Activated naive CD8-positive, alpha-beta T cell treated with anti-CD3 and anti-CD28 coated beads, Interleukin-2, amount 50 U/mL, for 24 hours (primary cell): ENCODE measurements at regions not wholly inside any gene's neighbourhood (a gene's known extent, or its start where the extent isn't known, plus 50 kb on each side); places are given as distances from the start of the nearest gene placed in this dataset.

Experiments used
- ATAC-seq: fragments of 150-1000 bp; cut with Tn5 transposase; one replicate; pipeline ENCODE4 v1.10.0; 2021
- DNase-seq: peaks from one replicate; pipeline ENCODE4 v3.0.0; 2021
- H3K27ac Mint-ChIP-seq: one replicate; pipeline ENCODE4 v1.8.0; 2021; ENCODE audit warnings: mild to moderate bottlenecking, mixed read lengths
- H3K27me3 Mint-ChIP-seq: one replicate; pipeline ENCODE4 v1.8.0; 2021; ENCODE audit warnings: mixed read lengths
- H3K36me3 Mint-ChIP-seq: one replicate; pipeline ENCODE4 v1.8.0; 2021; ENCODE audit warnings: low read depth, mixed read lengths
- H3K4me1 Mint-ChIP-seq: one replicate; pipeline ENCODE4 v1.8.0; 2021; ENCODE audit warnings: mixed read lengths
- H3K4me3 Mint-ChIP-seq: one replicate; pipeline ENCODE4 v1.8.0; 2021; ENCODE audit warnings: mild to moderate bottlenecking, moderate library complexity, mixed read lengths
- H3K9me3 Mint-ChIP-seq: one replicate; pipeline ENCODE4 v1.8.0; 2021; ENCODE audit warnings: mixed read lengths

GRCh38 chr17:420479-421175 is 68.0 kb upstream of the RPH3AL start:
- ATAC-seq (no peak), DNase-seq (no peak)
- Mint-ChIP-seq H3K4me1 (peaks cover 51% of the 10 kb centered on the region), H3K27ac (no peak overlapping the region), H3K36me3 (no peaks in the 10 kb centered on the region), H3K27me3 (peaks cover 3% of the 10 kb centered on the region), H3K9me3 (no peaks in the 10 kb centered on the region), H3K4me3 (no peak overlapping the region)

- H3K4me1 Mint-ChIP-seq = peaks cover 60% of the 10 kb centered on the region
- H3K27me3 Mint-ChIP-seq = peaks cover 3% of the 10 kb centered on the region
- no peaks in the 10 kb centered on the region for H3K9me3 Mint-ChIP-seq
- peak; percentile 11 for ATAC-seq
- H3K27ac Mint-ChIP-seq = peak overlapping the region; percentile 70
- peaks cover under 1% of the 10 kb centered on the region for H3K36me3 Mint-ChIP-seq
- no peak overlapping the region for H3K4me3 Mint-ChIP-seq
- DNase-seq = peak; percentile 28
Observed at GRCh38 chr17:419073-419735, 66.6 kb upstream of the RPH3AL start.

- Mint-ChIP-seq H3K4me3 (peak overlapping the region; percentile 36), H3K4me1 (peaks cover 64% of the 10 kb centered on the region), H3K27me3 (peaks cover 3% of the 10 kb centered on the region), H3K27ac (peak overlapping the region; percentile 73), H3K36me3 (peaks cover 4% of the 10 kb centered on the region), H3K9me3 (no peaks in the 10 kb centered on the region)
- peak; percentile 40 for DNase-seq
- peak; percentile 76 for ATAC-seq
Observed at GRCh38 chr17:418421-418751, 65.8 kb upstream of the RPH3AL start.

GRCh38 chr17:417691-418420 is 65.2 kb upstream of the RPH3AL start:
- H3K9me3 Mint-ChIP-seq = no peaks in the 10 kb centered on the region
- peaks cover 3% of the 10 kb centered on the region for H3K27me3 Mint-ChIP-seq
- peaks cover 67% of the 10 kb centered on the region for H3K4me1 Mint-ChIP-seq
- H3K4me3 Mint-ChIP-seq = peak overlapping the region; percentile 36
- no peak for DNase-seq
- peaks cover 7% of the 10 kb centered on the region for H3K36me3 Mint-ChIP-seq
- peak overlapping the region; percentile 73 for H3K27ac Mint-ChIP-seq
- ATAC-seq = no peak

- Mint-ChIP-seq H3K36me3 (peaks cover 7% of the 10 kb centered on the region), H3K4me1 (peaks cover 81% of the 10 kb centered on the region), H3K4me3 (peak overlapping the region; percentile 75), H3K27me3 (peaks cover 3% of the 10 kb centered on the region), H3K27ac (peak overlapping the region; percentile 92), H3K9me3 (no peaks in the 10 kb centered on the region)
- peak; percentile 62 for ATAC-seq
- DNase-seq = peak; percentile 36
Observed at GRCh38 chr17:416293-417206, 63.9 kb upstream of the RPH3AL start.

GRCh38 chr17:413706-414380 is 61.2 kb upstream of the RPH3AL start:
- Mint-ChIP-seq H3K27ac (peak overlapping the region; percentile 71), H3K9me3 (peaks cover 4% of the 10 kb centered on the region), H3K4me3 (peak overlapping the region; percentile 60), H3K36me3 (peaks cover 14% of the 10 kb centered on the region), H3K27me3 (peaks cover 9% of the 10 kb centered on the region), H3K4me1 (peaks cover 88% of the 10 kb centered on the region)
- DNase-seq = no peak
- no peak for ATAC-seq

GRCh38 chr17:413016-413350 is 60.4 kb upstream of the RPH3AL start:
- Mint-ChIP-seq H3K9me3 (peaks cover 4% of the 10 kb centered on the region), H3K36me3 (peaks cover 14% of the 10 kb centered on the region), H3K4me1 (peaks cover 80% of the 10 kb centered on the region), H3K4me3 (peak overlapping the region; percentile 96), H3K27ac (peak overlapping the region; percentile 70), H3K27me3 (peaks cover 9% of the 10 kb centered on the region)
- DNase-seq (no peak), ATAC-seq (no peak)

GRCh38 chr17:412211-413015 is 59.8 kb upstream of the RPH3AL start:
- Mint-ChIP-seq H3K27ac (peak overlapping the region; percentile 70), H3K4me3 (peak overlapping the region; percentile 96), H3K4me1 (peaks cover 74% of the 10 kb centered on the region), H3K36me3 (peaks cover 14% of the 10 kb centered on the region), H3K9me3 (peaks cover 4% of the 10 kb centered on the region), H3K27me3 (peaks cover 8% of the 10 kb centered on the region)
- ATAC-seq (no peak), DNase-seq (peak; percentile 67)

- peaks cover 8% of the 10 kb centered on the region for H3K27me3 Mint-ChIP-seq
- H3K4me3 Mint-ChIP-seq = peak overlapping the region; percentile 96
- no peak for ATAC-seq
- peaks cover 4% of the 10 kb centered on the region for H3K9me3 Mint-ChIP-seq
- H3K4me1 Mint-ChIP-seq = peaks cover 66% of the 10 kb centered on the region
- H3K27ac Mint-ChIP-seq = peak overlapping the region; percentile 100
- no peak for DNase-seq
- H3K36me3 Mint-ChIP-seq = peaks cover 14% of the 10 kb centered on the region
Observed at GRCh38 chr17:411421-412120, 59.0 kb upstream of the RPH3AL start.

- Mint-ChIP-seq H3K36me3 (peaks cover 14% of the 10 kb centered on the region), H3K27me3 (peaks cover 8% of the 10 kb centered on the region), H3K9me3 (peaks cover 4% of the 10 kb centered on the region), H3K4me1 (peaks cover 58% of the 10 kb centered on the region), H3K4me3 (peak overlapping the region; percentile 96), H3K27ac (peak overlapping the region; percentile 100)
- DNase-seq (peak; percentile 58), ATAC-seq (peak; percentile 75)
Observed at GRCh38 chr17:410543-411401, 58.2 kb upstream of the RPH3AL start.

- DNase-seq (peak; percentile 99), ATAC-seq (peak; percentile 63)
- Mint-ChIP-seq H3K27me3 (peaks cover 8% of the 10 kb centered on the region), H3K4me3 (peak overlapping the region; percentile 96), H3K9me3 (peaks cover 4% of the 10 kb centered on the region), H3K27ac (peak overlapping the region; percentile 100), H3K36me3 (peaks cover 14% of the 10 kb centered on the region), H3K4me1 (peaks cover 52% of the 10 kb centered on the region)
Observed at GRCh38 chr17:409848-410542, 57.4 kb upstream of the RPH3AL start.
